Endothelial cell of umbilical vein (primary cell): ENCODE measurements at regions not wholly inside any gene's neighbourhood (a gene's known extent, or its start where the extent isn't known, plus 50 kb on each side); places are given as distances from the start of the nearest gene placed in this dataset.

ENCODE experiments used
- BruUV-seq: library from RNA; stranded (reverse); fragments of 400-500 nt; replicated peaks from 2 replicates; lab custom pipeline; 2021; lab: Mats Ljungman, UMichigan
- CTCF ChIA-PET: fragments of 300-600, 350-600 bp; sonication (Branson Sonifier 250); formaldehyde crosslinking; loops from one replicate; lab custom pipeline; 2021; ENCODE audit warnings: antibody characterized with exemption, inconsistent platforms; lab: Charles Lee
- POLR2A ChIA-PET: fragments of 300-600, 350-600 bp; sonication (Branson Sonifier 250); formaldehyde crosslinking; loops from one replicate; lab custom pipeline; 2021; ENCODE audit warnings: antibody characterized with exemption, inconsistent platforms; lab: Charles Lee
- DNase-seq: peaks from one replicate; pipeline ENCODE4 v3.0.0-alpha.2; 2011; ENCODE audit warnings: low read depth, low spot score
- FAIRE-seq: peaks from 2 replicates; lab custom pipeline; 2011; peaks lifted over from hg19 to GRCh38; lab: Jason Lieb, UNC
- H2AFZ ChIP-seq: 2 replicates; pipeline ENCODE4 v1.6.0; 2012; ENCODE audit warnings: low read depth, low read length, control low read depth, inconsistent platforms
- H3K27ac ChIP-seq: 2 replicates; pipeline ENCODE4 v1.5.1; 2011; ENCODE audit warnings: low read depth, mild to moderate bottlenecking, control low read depth, low read length, moderate library complexity; ENCODE audit not compliant: insufficient read depth
- H3K27me3 ChIP-seq, 2 experiments: 2 replicates each; pipeline versions ENCODE4 v1.6.0 to v1.6.1; 2011; ENCODE audit warnings: low read length in 2 of 2, mixed read lengths in 1 of 2; ENCODE audit not compliant: control insufficient read depth in 2 of 2, insufficient read depth in 2 of 2
- H3K36me3 ChIP-seq, 2 experiments: 2 replicates in 1 of 2; 3 replicates in 1 of 2; pipeline ENCODE4 v1.5.1; 2011; ENCODE audit warnings: low read length in 2 of 2, mild to moderate bottlenecking in 1 of 2, moderate library complexity in 1 of 2; ENCODE audit not compliant: control insufficient read depth in 2 of 2, insufficient read depth in 2 of 2; ENCODE audit errors: extremely low read depth in 1 of 2
- H3K4me1 ChIP-seq: 3 replicates; pipeline ENCODE4 v1.5.1; 2011; ENCODE audit warnings: mild to moderate bottlenecking, low read length; ENCODE audit not compliant: control insufficient read depth, insufficient read depth; ENCODE audit errors: extremely low read depth
- H3K4me2 ChIP-seq: 2 replicates; pipeline ENCODE4 v1.6.1; 2011; ENCODE audit warnings: low read length, control low read depth, mixed read lengths; ENCODE audit not compliant: insufficient read depth
- H3K4me3 ChIP-seq, 3 experiments: fragments of 200-600 bp in 1 of 3; sonication (generic), shearing (Covaris generic) in 1 of 3; replicated peaks in 1 of 3; 2 replicates each; pipeline ENCODE4 v1.5.1; 2011 to 2016; ENCODE audit warnings: control low read depth in 3 of 3, low read length in 3 of 3, mild to moderate bottlenecking in 2 of 3, inconsistent platforms in 1 of 3, low read depth in 1 of 3, moderate library complexity in 1 of 3; ENCODE audit not compliant: insufficient read depth in 1 of 3
- H3K79me2 ChIP-seq: 2 replicates; pipeline ENCODE4 v1.6.0; 2012; ENCODE audit warnings: low read length, inconsistent platforms; ENCODE audit not compliant: control insufficient read depth, insufficient read depth
- H3K9ac ChIP-seq: replicated peaks from 2 replicates; pipeline ENCODE3; 2011; ENCODE audit warnings: low read length, control low read depth; ENCODE audit not compliant: insufficient read depth; ENCODE audit errors: extremely low read depth
- H3K9me1 ChIP-seq: replicated peaks from 3 replicates; pipeline ENCODE4 v1.6.0; 2011; ENCODE audit warnings: mild to moderate bottlenecking, low read length; ENCODE audit not compliant: control insufficient read depth, insufficient read depth; ENCODE audit errors: extremely low read depth
- H3K9me3 ChIP-seq: replicated peaks from 2 replicates; pipeline ENCODE4 v1.5.1; 2012; ENCODE audit warnings: low read length, inconsistent platforms; ENCODE audit not compliant: control insufficient read depth, insufficient read depth
- H4K20me1 ChIP-seq: replicated peaks from 2 replicates; pipeline ENCODE3; 2011; ENCODE audit warnings: mild to moderate bottlenecking, low read length; ENCODE audit not compliant: control insufficient read depth, insufficient read depth; ENCODE audit errors: extremely low read depth
- CTCF ChIP-seq, 2 donors: IDR thresholded peaks; 1 replicate in 1 of 2; 2 replicates in 1 of 2; pipeline ENCODE4 v1.5.1; 2011; ENCODE audit warnings: low read length in 2 of 2, mild to moderate bottlenecking in 2 of 2, moderate library complexity in 2 of 2, control low read depth in 1 of 2, inconsistent platforms in 1 of 2, low read depth in 1 of 2; ENCODE audit not compliant: insufficient read depth in 1 of 2; ENCODE audit errors: extremely low read depth in 1 of 2
- EZH2 ChIP-seq: IDR thresholded peaks from 2 replicates; pipeline ENCODE4 v1.6.1; 2012; ENCODE audit warnings: borderline replicate concordance, low read depth, mild to moderate bottlenecking, moderate library complexity, low read length, inconsistent platforms; ENCODE audit not compliant: severe bottlenecking
- FOS ChIP-seq: IDR thresholded peaks from 2 replicates; pipeline ENCODE4 v1.6.1; 2011; ENCODE audit warnings: mild to moderate bottlenecking, low read length, moderate library complexity, borderline replicate concordance; ENCODE audit not compliant: insufficient read depth
- GATA2 ChIP-seq: IDR thresholded peaks from 2 replicates; pipeline ENCODE4 v1.7.0; 2011; ENCODE audit warnings: low read depth, mild to moderate bottlenecking, moderate library complexity, mixed read lengths, low read length; ENCODE audit not compliant: insufficient read length, insufficient read depth
- JUN ChIP-seq: IDR thresholded peaks from 2 replicates; pipeline ENCODE4 v1.6.1; 2011; ENCODE audit warnings: borderline replicate concordance, low read depth; ENCODE audit not compliant: insufficient read length, insufficient read depth
- MAX ChIP-seq: IDR thresholded peaks from 2 replicates; pipeline ENCODE4 v1.6.1; 2011; ENCODE audit not compliant: insufficient read depth, insufficient read length
- MYC ChIP-seq: IDR thresholded peaks from one replicate; pipeline ENCODE4 v1.6.1; 2011; ENCODE audit warnings: mild to moderate bottlenecking, low read depth, low read length
- POLR2A ChIP-seq: IDR thresholded peaks from 2 replicates; pipeline ENCODE4 v1.6.1; 2012; ENCODE audit warnings: low read depth, mild to moderate bottlenecking, control low read depth, low read length
- POLR2AphosphoS5 ChIP-seq: IDR thresholded peaks from 2 replicates; pipeline ENCODE4 v1.6.1; 2012; ENCODE audit warnings: low read depth, mild to moderate bottlenecking, control low read depth, low read length, moderate library complexity; ENCODE audit not compliant: insufficient read depth
- dilution Hi-C: fragments of 300-500 bp; cut with MboI; formaldehyde crosslinking; loops from one replicate; pipeline ENCODE4 v1.15.0; 2019; ENCODE audit warnings: low sequenced_read_pairs; ENCODE audit not compliant: extremely low pct_ligation_motif_present
- intact Hi-C: fragments of 100-400 bp; cut with micrococcal nuclease; formaldehyde crosslinking; loops from one replicate; pipeline ENCODE4 v1.10.0; 2022

GRCh38 chr3:53989451-53989850 is 97.8 kb upstream of the SELENOK start:
- no peak overlapping the region for H3K4me3 ChIP-seq
- no peaks in the 10 kb centered on the region for H3K4me1 ChIP-seq
- no TSS peak for BruUV-seq
- H3K79me2 ChIP-seq = no peaks in the 10 kb centered on the region
- H3K36me3 ChIP-seq = no peaks in the 10 kb centered on the region
- intact Hi-C loops (no loop called here), dilution Hi-C loops (no loop called here)
- H3K9ac ChIP-seq = no peak overlapping the region
- ChIA-PET POLR2A (no interaction called here), CTCF (no interaction called here)
- no peak for DNase-seq
- H3K27ac ChIP-seq = no peak overlapping the region
- H3K4me2 ChIP-seq = no peak overlapping the region
- no peaks in the 10 kb centered on the region for H3K9me1 ChIP-seq
- no peaks in the 10 kb centered on the region for H3K9me3 ChIP-seq
- no peaks in the 10 kb centered on the region for H4K20me1 ChIP-seq
- H3K27me3 ChIP-seq = no peaks in the 10 kb centered on the region
- no peak for TF ChIP-seq GATA2
- FAIRE-seq = no peak
- no peak overlapping the region for H2AFZ ChIP-seq

- dilution Hi-C loops = no loop called here
- Histone ChIP-seq H3K27ac (no peak overlapping the region), H2AFZ (no peak overlapping the region), H3K27me3 (no peaks in the 10 kb centered on the region), H3K9me3 (no peaks in the 10 kb centered on the region), H3K4me1 (no peaks in the 10 kb centered on the region), H3K36me3 (no peaks in the 10 kb centered on the region), H4K20me1 (no peaks in the 10 kb centered on the region), H3K79me2 (no peaks in the 10 kb centered on the region), H3K9ac (no peak overlapping the region), H3K4me2 (no peak overlapping the region), H3K9me1 (no peaks in the 10 kb centered on the region), H3K4me3 (no peak overlapping the region)
- CTCF ChIA-PET = no interaction called here
- FAIRE-seq (no peak), DNase-seq (no peak)
- intact Hi-C loops = no loop called here
- no TSS peak for BruUV-seq
- TF ChIP-seq JUN (no peak), EZH2 (no peak), GATA2 (no peak), POLR2A (no peak), POLR2AphosphoS5 (no peak), FOS (no peak), MAX (no peak), MYC (no peak), CTCF (IDR thresholded peaks at IDR 0.05; ENCODE audit: extremely low read depth in 1 of 2, insufficient read depth in 1 of 2, low read depth in 1 of 2, low read length in 2 of 2) (no peak)
- POLR2A ChIA-PET = no interaction called here
Observed at GRCh38 chr3:53978386-53978785, 86.7 kb upstream of the SELENOK start.
